ENCODE measurements at regions not wholly inside any gene's neighbourhood (a gene's known extent, or its start where the extent isn't known, plus 50 kb on each side); places are given as distances from the start of the nearest gene placed in this dataset.
"Not testable (repeated sequence)": the region's sequence is repeated elsewhere in the genome, so short reads cannot be mapped to it uniquely, and the experiment has no call there.

GRCh38 chr17:55925440-55925839, 174.6 kb downstream of the PCTP start:
- Histone ChIP-seq H3K36me3 (ENCODE audit: control insufficient read depth, insufficient read depth, low read length) (no peaks in the 10 kb centered on the region), H3K9me3 (ENCODE audit: control insufficient read depth, low read length) (no peaks in the 10 kb centered on the region), H3K4me1 (ENCODE audit: control insufficient read depth, insufficient read depth, low read length) (no peaks in the 10 kb centered on the region), H3K4me3 (ENCODE audit: low read length) (no peak overlapping the region), H3K27me3 (ENCODE audit: control insufficient read depth, insufficient read depth, low read length) (no peaks in the 10 kb centered on the region), H3K9ac (ENCODE audit: low read length) (no peak overlapping the region)

- H3K4me3 ChIP-seq (ENCODE audit: low read length) = no peak overlapping the region
- no peak overlapping the region for H3K9ac ChIP-seq (ENCODE audit: low read length)
- no peaks in the 10 kb centered on the region for H3K27me3 ChIP-seq (ENCODE audit: control insufficient read depth, insufficient read depth, low read length)
- no peaks in the 10 kb centered on the region for H3K9me3 ChIP-seq (ENCODE audit: control insufficient read depth, low read length)
- no peaks in the 10 kb centered on the region for H3K36me3 ChIP-seq (ENCODE audit: control insufficient read depth, insufficient read depth, low read length)
- no peaks in the 10 kb centered on the region for H3K4me1 ChIP-seq (ENCODE audit: control insufficient read depth, insufficient read depth, low read length)
These were observed 175.6 kb downstream of the PCTP start for GRCh38 chr17:55926276-55926990.

DNA sequence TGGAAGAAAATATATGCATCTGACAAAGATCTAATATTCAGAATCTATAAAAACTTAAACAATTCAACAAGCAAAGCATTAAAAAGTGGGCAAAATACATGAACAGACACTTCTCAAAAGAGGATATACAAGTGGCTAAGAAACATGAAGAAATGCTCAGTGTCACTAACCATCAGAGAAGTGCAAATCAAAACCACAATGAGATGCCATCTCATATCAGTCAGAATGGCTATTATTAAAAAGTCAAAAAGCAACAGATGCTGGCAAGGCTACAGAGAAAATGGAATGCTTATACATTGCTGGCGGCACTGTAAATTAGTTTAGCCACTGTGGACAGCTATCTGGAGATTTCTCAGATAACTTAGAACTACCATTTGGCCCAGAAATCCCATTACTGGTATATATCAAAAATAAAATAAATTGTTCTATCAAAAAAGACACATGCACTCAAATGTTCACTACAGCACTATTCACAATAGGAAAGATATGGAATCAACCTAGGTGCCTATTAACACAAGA, 179.5 kb downstream of the PCTP start:
- no peaks in the 10 kb centered on the region for H3K9me3 ChIP-seq (ENCODE audit: control insufficient read depth, low read length)
- no peaks in the 10 kb centered on the region for H3K4me1 ChIP-seq (ENCODE audit: control insufficient read depth, insufficient read depth, low read length)
- H3K9ac ChIP-seq (ENCODE audit: low read length) = no peak overlapping the region
- no peaks in the 10 kb centered on the region for H3K27me3 ChIP-seq (ENCODE audit: control insufficient read depth, insufficient read depth, low read length)
- no peak overlapping the region for H3K4me3 ChIP-seq (ENCODE audit: low read length)
- H3K36me3 ChIP-seq (ENCODE audit: control insufficient read depth, insufficient read depth, low read length) = no peaks in the 10 kb centered on the region

DNA sequence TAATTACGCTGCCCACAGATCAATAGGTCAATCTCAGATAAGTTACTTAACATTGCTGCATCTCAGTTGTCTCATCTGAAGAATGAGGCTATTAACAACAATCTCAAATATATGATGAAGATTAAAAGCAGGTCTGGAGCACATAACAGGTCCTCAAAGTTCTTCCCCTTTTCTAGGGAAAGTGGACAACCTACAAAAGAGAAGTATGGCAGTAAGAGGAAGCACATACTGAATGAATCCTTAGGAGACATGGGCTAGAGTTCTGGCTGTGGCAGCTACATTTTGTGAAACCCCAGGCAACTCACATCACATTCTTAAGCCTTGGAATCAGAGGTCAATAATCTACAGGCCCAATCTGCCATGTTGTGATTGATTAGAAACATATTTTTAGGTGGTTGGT, 180.6 kb downstream of the PCTP start:
- no peaks in the 10 kb centered on the region for H3K36me3 ChIP-seq (ENCODE audit: control insufficient read depth, insufficient read depth, low read length)
- H3K4me3 ChIP-seq (ENCODE audit: low read length) = no peak overlapping the region
- H3K27me3 ChIP-seq (ENCODE audit: control insufficient read depth, insufficient read depth, low read length) = no peaks in the 10 kb centered on the region
- H3K9me3 ChIP-seq (ENCODE audit: control insufficient read depth, low read length) = no peaks in the 10 kb centered on the region
- no peak overlapping the region for H3K9ac ChIP-seq (ENCODE audit: low read length)
- no peaks in the 10 kb centered on the region for H3K4me1 ChIP-seq (ENCODE audit: control insufficient read depth, insufficient read depth, low read length)

- no peaks in the 10 kb centered on the region for H3K9me3 ChIP-seq (ENCODE audit: control insufficient read depth, low read length)
- no peak overlapping the region for H3K4me3 ChIP-seq (ENCODE audit: low read length)
- no peaks in the 10 kb centered on the region for H3K36me3 ChIP-seq (ENCODE audit: control insufficient read depth, insufficient read depth, low read length)
- no peaks in the 10 kb centered on the region for H3K4me1 ChIP-seq (ENCODE audit: control insufficient read depth, insufficient read depth, low read length)
- H3K27me3 ChIP-seq (ENCODE audit: control insufficient read depth, insufficient read depth, low read length) = no peaks in the 10 kb centered on the region
- no peak overlapping the region for H3K9ac ChIP-seq (ENCODE audit: low read length)
These were observed 182.1 kb downstream of the PCTP start for GRCh38 chr17:55932973-55933372.

GRCh38 chr17:55939181-55939810, 188.4 kb downstream of the PCTP start:
- not testable (repeated sequence) for H3K4me1 ChIP-seq (ENCODE audit: control insufficient read depth, insufficient read depth, low read length); H3K9me3 ChIP-seq (ENCODE audit: control insufficient read depth, low read length); H3K36me3 ChIP-seq (ENCODE audit: control insufficient read depth, insufficient read depth, low read length); H3K27me3 ChIP-seq (ENCODE audit: control insufficient read depth, insufficient read depth, low read length); H3K4me3 ChIP-seq (ENCODE audit: low read length); H3K9ac ChIP-seq (ENCODE audit: low read length)

DNA sequence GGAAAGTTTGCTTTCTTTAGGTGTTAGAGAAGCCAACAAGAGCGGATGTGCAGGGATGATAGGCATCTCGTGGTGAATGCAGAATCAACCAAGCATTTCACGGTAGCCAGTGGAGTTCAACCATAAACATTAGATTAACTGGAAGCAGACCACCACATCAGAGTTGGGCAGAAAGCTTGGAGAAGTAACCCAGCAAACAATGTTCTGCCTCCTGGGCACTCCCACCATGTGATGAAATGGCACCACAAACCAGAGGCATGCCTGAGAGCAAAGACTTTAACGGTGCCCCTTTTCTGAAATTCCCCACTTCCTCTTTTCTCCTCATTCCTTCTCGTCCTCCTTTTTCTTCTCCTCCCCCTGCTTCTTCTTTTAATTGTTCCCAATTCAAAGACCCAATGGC, 193.5 kb upstream of the ANKFN1 start:
- no peak overlapping the region for H3K4me3 ChIP-seq (ENCODE audit: low read length)
- no peaks in the 10 kb centered on the region for H3K27me3 ChIP-seq (ENCODE audit: control insufficient read depth, insufficient read depth, low read length)
- no peak overlapping the region for H3K9ac ChIP-seq (ENCODE audit: low read length)
- H3K9me3 ChIP-seq (ENCODE audit: control insufficient read depth, low read length) = no peaks in the 10 kb centered on the region
- no peaks in the 10 kb centered on the region for H3K36me3 ChIP-seq (ENCODE audit: control insufficient read depth, insufficient read depth, low read length)
- no peaks in the 10 kb centered on the region for H3K4me1 ChIP-seq (ENCODE audit: control insufficient read depth, insufficient read depth, low read length)

DNA sequence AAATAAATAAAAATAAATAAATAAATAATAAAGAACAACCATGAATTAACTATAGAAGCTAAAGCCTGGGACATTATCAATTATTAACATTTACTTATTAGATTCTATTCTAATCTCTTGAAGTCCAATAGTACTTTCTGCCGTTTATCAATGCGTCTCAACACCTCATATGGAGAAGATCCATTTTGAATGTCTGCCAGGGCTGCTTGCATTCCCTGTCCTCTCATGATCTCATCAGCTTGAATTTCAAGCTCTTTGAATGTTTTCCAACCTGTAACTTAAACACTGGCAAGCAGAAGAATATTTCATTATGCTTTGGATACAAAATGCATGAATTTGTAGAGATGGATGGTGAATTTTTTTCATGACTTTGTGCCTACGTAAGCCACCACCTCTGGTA, 191.9 kb upstream of the ANKFN1 start:
- H3K4me1 ChIP-seq (ENCODE audit: control insufficient read depth, insufficient read depth, low read length) = no peaks in the 10 kb centered on the region
- no peak overlapping the region for H3K9ac ChIP-seq (ENCODE audit: low read length)
- H3K36me3 ChIP-seq (ENCODE audit: control insufficient read depth, insufficient read depth, low read length) = no peaks in the 10 kb centered on the region
- no peaks in the 10 kb centered on the region for H3K27me3 ChIP-seq (ENCODE audit: control insufficient read depth, insufficient read depth, low read length)
- no peak overlapping the region for H3K4me3 ChIP-seq (ENCODE audit: low read length)
- H3K9me3 ChIP-seq (ENCODE audit: control insufficient read depth, low read length) = no peaks in the 10 kb centered on the region

GRCh38 chr17:55962951-55963401, 190.3 kb upstream of the ANKFN1 start:
- Histone ChIP-seq H3K27me3 (ENCODE audit: control insufficient read depth, insufficient read depth, low read length) (no peaks in the 10 kb centered on the region), H3K36me3 (ENCODE audit: control insufficient read depth, insufficient read depth, low read length) (no peaks in the 10 kb centered on the region), H3K9me3 (ENCODE audit: control insufficient read depth, low read length) (no peaks in the 10 kb centered on the region), H3K4me3 (ENCODE audit: low read length) (no peak overlapping the region), H3K9ac (ENCODE audit: low read length) (no peak overlapping the region), H3K4me1 (ENCODE audit: control insufficient read depth, insufficient read depth, low read length) (no peaks in the 10 kb centered on the region)

GRCh38 chr17:55964191-55964590, 189.1 kb upstream of the ANKFN1 start:
- Histone ChIP-seq H3K36me3 (ENCODE audit: control insufficient read depth, insufficient read depth, low read length) (no peaks in the 10 kb centered on the region), H3K9ac (ENCODE audit: low read length) (no peak overlapping the region), H3K4me1 (ENCODE audit: control insufficient read depth, insufficient read depth, low read length) (no peaks in the 10 kb centered on the region), H3K4me3 (ENCODE audit: low read length) (no peak overlapping the region), H3K27me3 (ENCODE audit: control insufficient read depth, insufficient read depth, low read length) (no peaks in the 10 kb centered on the region), H3K9me3 (ENCODE audit: control insufficient read depth, low read length) (no peaks in the 10 kb centered on the region)

GRCh38 chr17:55965051-55965450, 188.2 kb upstream of the ANKFN1 start:
- Histone ChIP-seq H3K9me3 (ENCODE audit: control insufficient read depth, low read length) (no peaks in the 10 kb centered on the region), H3K9ac (ENCODE audit: low read length) (no peak overlapping the region), H3K36me3 (ENCODE audit: control insufficient read depth, insufficient read depth, low read length) (no peaks in the 10 kb centered on the region), H3K27me3 (ENCODE audit: control insufficient read depth, insufficient read depth, low read length) (no peaks in the 10 kb centered on the region), H3K4me3 (ENCODE audit: low read length) (no peak overlapping the region), H3K4me1 (ENCODE audit: control insufficient read depth, insufficient read depth, low read length) (no peaks in the 10 kb centered on the region)

DNA sequence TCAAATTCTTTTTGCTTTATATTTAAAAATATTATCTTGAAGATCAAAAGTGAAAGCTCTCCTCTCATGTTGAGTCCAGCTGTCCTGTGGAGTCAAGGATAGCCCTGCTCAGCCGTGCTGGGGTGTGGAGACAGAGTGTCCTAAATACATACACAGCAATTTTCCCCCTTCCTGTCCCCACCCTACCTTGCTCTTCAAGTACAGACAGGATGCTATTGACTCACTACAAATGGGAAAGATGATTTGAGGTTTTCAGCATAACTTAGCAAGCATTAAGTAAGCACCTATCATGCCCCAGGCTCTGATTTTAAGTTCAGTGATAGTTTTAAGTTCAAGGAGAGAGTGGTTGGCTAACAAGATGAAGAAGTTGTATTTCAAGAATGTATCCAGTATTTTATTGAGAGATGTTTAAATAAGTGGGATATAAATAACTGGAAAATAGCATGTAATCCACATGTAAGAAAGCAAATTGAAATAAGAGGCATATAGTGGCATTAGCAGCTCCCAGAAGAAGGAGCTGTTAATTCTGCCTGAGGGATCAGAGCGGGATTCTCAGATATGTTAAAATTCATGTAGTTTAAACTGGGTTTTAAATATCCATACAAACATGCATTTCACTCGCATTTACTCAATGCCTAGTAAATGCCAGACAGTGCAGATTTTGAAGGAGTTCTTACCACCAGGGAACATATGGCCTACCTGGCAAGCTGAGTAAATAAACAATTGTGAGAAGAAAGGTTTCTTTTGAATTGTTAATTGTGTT, 183.5 kb upstream of the ANKFN1 start:
- Histone ChIP-seq H3K9me3 (ENCODE audit: control insufficient read depth, low read length) (no peaks in the 10 kb centered on the region), H3K27me3 (ENCODE audit: control insufficient read depth, insufficient read depth, low read length) (no peaks in the 10 kb centered on the region), H3K9ac (ENCODE audit: low read length) (no peak overlapping the region), H3K4me3 (ENCODE audit: low read length) (no peak overlapping the region), H3K36me3 (ENCODE audit: control insufficient read depth, insufficient read depth, low read length) (no peaks in the 10 kb centered on the region), H3K4me1 (ENCODE audit: control insufficient read depth, insufficient read depth, low read length) (no peaks in the 10 kb centered on the region)

Measured in mucosa of stomach (tissue), 1 donor.